GM18861 (cell line): ENCODE measurements at regions not wholly inside any gene's neighbourhood (a gene's known extent, or its start where the extent isn't known, plus 50 kb on each side); places are given as distances from the start of the nearest gene placed in this dataset.

Experiments used
- ATAC-seq: cut with Tn5 transposase; IDR thresholded peaks from one replicate; pipeline ENCODE4 v1.9.1; 2021; ENCODE audit not compliant: unreplicated experiment

GRCh38 chr16:56140645-56141044 is 50.6 kb upstream of the GNAO1 start:
- no peak for ATAC-seq

GRCh38 chr16:56137269-56137668 is 54.0 kb upstream of the GNAO1 start:
- ATAC-seq, result no peak

GRCh38 chr16:56136256-56136655 is 55.0 kb upstream of the GNAO1 start:
- no peak for ATAC-seq

GRCh38 chr16:56134790-56135189 is 56.5 kb upstream of the GNAO1 start:
- ATAC-seq, result no peak

DNA sequence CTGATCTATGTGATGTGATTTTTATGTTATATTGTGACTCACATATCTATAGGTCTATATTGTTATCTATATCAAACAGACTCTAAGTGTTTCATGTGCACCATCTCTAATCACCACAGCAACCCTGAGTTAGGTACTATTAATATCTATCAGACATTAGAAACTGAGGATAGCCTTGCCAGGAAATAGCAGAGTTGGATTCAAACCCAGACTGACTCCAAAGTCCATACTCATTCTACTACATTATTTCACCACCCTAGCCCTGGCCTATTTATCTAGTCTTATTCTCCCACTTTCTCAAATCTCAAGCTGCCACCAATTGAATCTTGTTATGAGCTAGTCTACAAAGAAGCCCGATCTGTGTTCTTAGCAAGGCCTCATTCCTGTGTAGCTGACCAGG is 65.4 kb upstream of the GNAO1 start:
- ATAC-seq, result no peak

GRCh38 chr16:56122251-56122650 is 69.0 kb upstream of the GNAO1 start:
- no peak for ATAC-seq

DNA sequence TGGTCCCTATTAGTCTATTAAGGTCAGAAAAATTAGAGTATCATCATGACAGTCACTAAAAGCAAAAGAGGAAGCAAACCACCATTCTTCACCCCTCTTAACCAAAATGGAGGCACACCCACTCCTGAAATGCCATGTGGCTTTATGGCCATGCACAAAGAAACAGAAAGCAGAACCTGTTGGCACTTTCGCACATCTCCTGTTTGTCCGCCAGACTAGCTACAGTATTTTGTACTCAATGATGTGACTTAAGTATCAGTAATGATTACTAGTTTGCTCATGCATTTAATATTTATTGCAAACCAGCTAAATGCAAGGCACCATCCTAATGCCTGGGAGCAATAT is 70.2 kb upstream of the GNAO1 start:
- ATAC-seq, result no peak

- ATAC-seq, result no peak
Observed at GRCh38 chr16:56120447-56121155, 70.7 kb upstream of the GNAO1 start.

DNA sequence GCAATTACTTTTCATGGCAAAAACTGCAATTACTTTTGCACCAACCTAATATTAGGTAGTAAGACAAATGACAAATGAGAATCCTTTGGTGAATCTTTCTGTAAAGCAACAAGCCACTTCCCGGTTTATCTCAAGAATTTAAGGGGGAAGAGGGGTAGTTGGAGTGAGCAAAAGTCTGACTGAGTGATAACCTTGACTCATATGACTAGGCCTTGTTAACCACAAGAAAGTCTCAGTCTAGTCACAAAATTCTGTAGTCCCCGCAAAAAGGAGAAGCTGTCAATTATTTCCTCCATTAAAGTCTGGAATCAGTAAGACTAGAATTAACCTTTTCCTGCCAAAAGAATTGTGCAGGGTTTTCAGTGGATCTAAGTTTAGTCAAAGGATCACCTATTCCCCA is 72.2 kb upstream of the GNAO1 start:
- ATAC-seq, result no peak

DNA sequence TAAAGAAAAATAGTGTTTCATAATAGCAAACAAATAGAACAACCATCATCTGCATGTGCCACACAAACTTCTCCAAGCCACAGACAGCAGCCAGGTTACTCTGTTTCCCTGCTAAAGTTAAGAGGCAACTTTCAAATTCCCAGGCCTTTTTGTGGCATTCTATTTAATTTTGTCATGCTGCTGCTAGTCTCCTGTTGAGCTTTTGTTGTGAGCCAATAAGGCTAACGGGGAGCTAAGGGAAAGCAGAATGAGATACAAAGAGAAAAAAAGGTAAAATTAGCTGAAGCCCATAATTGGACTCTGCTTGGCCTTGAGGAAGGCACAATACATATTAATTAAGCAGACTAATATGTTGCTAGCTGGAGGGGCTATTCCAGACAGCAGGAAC is 74.7 kb upstream of the GNAO1 start:
- no peak for ATAC-seq

DNA sequence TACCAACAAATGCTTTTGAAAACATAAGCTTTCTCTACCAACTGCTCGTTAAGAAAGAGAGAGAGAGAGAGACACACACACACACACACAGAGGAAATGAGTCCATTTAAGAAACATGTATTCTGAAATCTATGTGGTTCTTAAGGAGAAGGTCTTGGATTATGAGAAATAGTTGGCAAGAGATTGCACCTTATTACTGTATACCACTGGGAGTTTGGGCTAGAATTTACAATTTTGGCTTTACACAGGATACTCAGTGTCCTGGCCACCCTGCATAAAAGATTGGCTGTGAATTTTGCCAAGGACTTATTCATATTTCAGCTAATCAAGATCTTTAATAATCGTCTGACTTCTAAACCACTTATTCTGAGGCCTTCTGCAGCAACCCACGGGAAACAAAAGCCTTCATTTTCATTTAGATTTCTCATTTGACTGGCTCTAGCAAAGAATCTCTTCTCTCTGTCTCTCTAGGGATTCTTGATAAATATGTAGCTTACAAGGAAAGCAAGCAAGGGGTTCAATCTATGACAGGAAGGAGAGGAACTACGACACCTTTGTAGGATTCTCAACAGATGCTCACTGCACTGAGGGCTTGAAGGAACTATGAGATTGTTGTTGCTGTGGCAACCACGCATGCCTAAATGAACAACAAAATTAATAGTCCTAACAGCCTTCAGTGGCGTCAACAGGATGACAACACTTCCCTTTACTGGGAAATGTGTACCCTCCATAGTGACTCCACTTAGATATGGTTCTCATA is 75.3 kb upstream of the GNAO1 start:
- no peak for ATAC-seq

- no peak for ATAC-seq
Observed at GRCh38 chr16:56113223-56113622, 78.1 kb upstream of the GNAO1 start.

DNA sequence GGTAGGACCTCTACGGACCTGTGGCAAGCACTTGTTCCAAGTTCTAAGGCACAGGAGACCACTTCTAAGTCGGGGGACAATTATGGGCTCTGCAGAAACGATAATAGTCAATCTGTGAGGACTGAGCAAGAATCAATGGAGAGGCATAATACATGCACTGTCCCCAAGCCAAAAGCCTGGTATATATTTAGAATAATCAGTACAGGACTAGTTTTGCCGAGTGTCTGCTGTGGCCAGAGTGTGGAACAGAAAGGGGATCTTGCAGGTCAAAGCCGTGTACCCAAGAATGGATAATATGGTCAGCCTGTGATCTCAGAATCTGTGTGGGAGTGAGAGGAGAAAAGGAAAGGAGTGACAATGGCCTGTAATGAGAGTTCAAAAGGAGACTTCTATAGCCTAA is 80.2 kb upstream of the GNAO1 start:
- no peak for ATAC-seq

DNA sequence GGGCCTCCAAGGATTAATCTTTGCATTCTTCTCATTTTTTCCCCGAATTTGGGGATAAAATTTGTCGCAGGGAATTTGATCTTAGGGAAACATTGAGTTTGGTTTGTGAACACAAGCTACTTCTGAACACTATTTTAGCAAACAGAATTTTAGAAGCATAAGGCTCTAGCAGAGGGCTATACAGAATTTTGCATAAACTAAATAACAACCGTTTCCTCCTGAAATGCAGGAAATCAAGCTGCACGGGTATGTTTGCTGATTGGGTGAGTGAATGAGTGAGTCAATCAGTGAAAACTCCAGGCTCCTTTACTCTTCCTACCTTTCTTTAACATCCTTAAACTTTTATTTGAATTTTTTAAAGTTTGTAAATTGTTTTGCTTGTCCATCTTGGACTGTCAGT is 81.3 kb upstream of the GNAO1 start:
- no peak for ATAC-seq

- no peak for ATAC-seq
Observed at GRCh38 chr16:56109205-56109604, 82.1 kb upstream of the GNAO1 start.

GRCh38 chr16:56108724-56109123 is 82.6 kb upstream of the GNAO1 start:
- no peak for ATAC-seq

GRCh38 chr16:56108056-56108471 is 83.2 kb upstream of the GNAO1 start:
- no peak for ATAC-seq

- no peak for ATAC-seq
Observed at GRCh38 chr16:56106527-56106926, 84.8 kb upstream of the GNAO1 start.

- ATAC-seq, result no peak
Observed at GRCh38 chr16:56102906-56103305, 88.4 kb upstream of the GNAO1 start.

GRCh38 chr16:56102183-56102686 is 89.1 kb upstream of the GNAO1 start:
- ATAC-seq, result no peak

GRCh38 chr16:56101480-56101879 is 89.8 kb upstream of the GNAO1 start:
- ATAC-seq, result no peak

GRCh38 chr16:56097306-56097705 is 94.0 kb upstream of the GNAO1 start:
- no peak for ATAC-seq

- ATAC-seq, result no peak
Observed at GRCh38 chr16:56094231-56094630, 97.1 kb upstream of the GNAO1 start.
